Liver (tissue), 3 donors: ENCODE measurements at regions not wholly inside any gene's neighbourhood (a gene's known extent, or its start where the extent isn't known, plus 50 kb on each side); places are given as distances from the start of the nearest gene placed in this dataset.

Experiments
- EGR1 ChIP-seq, 2 donors: IDR thresholded peaks; 2 replicates each; pipeline ENCODE4 v1.6.1; 2016 to 2018; ENCODE audit warnings: antibody characterized with exemption in 2 of 2, low read depth in 2 of 2
- HNF4A ChIP-seq, 2 donors: conservative IDR thresholded peaks; 2 replicates each; pipeline ENCODE4 v1.6.1; 2016; ENCODE audit warnings: antibody characterized with exemption in 2 of 2, mild to moderate bottlenecking in 2 of 2
- JUND ChIP-seq, 2 donors: IDR thresholded peaks; 2 replicates each; pipeline ENCODE4 v1.6.1; 2016; ENCODE audit warnings: antibody characterized with exemption in 2 of 2
- MAX ChIP-seq: IDR thresholded peaks from 2 replicates; pipeline ENCODE4 v1.6.1; 2016; ENCODE audit warnings: antibody characterized with exemption
- NR2F2 ChIP-seq: IDR thresholded peaks from 2 replicates; pipeline ENCODE4 v1.6.1; 2016; ENCODE audit warnings: antibody characterized with exemption
- RAD21 ChIP-seq, 2 donors: IDR thresholded peaks; 2 replicates each; pipeline ENCODE4 v1.6.1; 2016; ENCODE audit warnings: antibody characterized with exemption in 2 of 2, mild to moderate bottlenecking in 2 of 2
- REST ChIP-seq: IDR thresholded peaks from 2 replicates; pipeline ENCODE4 v1.6.1; 2016; ENCODE audit warnings: antibody characterized with exemption, mild to moderate bottlenecking
- RXRA ChIP-seq, 2 donors: IDR thresholded peaks; 2 replicates each; pipeline ENCODE4 v1.6.1; 2017 to 2018; ENCODE audit warnings: antibody characterized with exemption in 2 of 2, mild to moderate bottlenecking in 1 of 2
- TAF1 ChIP-seq: conservative IDR thresholded peaks from 2 replicates; pipeline ENCODE4 v1.6.1; 2016; ENCODE audit warnings: antibody characterized with exemption, mild to moderate bottlenecking
- YY1 ChIP-seq: IDR thresholded peaks from 2 replicates; pipeline ENCODE4 v1.6.1; 2016; ENCODE audit warnings: antibody characterized with exemption, mild to moderate bottlenecking
- ZBTB33 ChIP-seq: IDR thresholded peaks from 2 replicates; pipeline ENCODE4 v1.6.1; 2016; ENCODE audit warnings: antibody characterized with exemption
- TF ChIP-seq, protein P1 (sequence below): fragments of 150-350 bp; IDR thresholded peaks from 2 replicates; pipeline ENCODE4 v1.5.1; 2017; ENCODE audit warnings: improper control_type of control experiment, low read depth, low read length; ENCODE audit not compliant: missing input control
- TF ChIP-seq, protein P2 (sequence below): IDR thresholded peaks from 2 replicates; pipeline ENCODE4 v1.6.1; 2016; ENCODE audit warnings: antibody characterized with exemption
- donor health status: healthy.
- donor health status: healthy.

DNA sequence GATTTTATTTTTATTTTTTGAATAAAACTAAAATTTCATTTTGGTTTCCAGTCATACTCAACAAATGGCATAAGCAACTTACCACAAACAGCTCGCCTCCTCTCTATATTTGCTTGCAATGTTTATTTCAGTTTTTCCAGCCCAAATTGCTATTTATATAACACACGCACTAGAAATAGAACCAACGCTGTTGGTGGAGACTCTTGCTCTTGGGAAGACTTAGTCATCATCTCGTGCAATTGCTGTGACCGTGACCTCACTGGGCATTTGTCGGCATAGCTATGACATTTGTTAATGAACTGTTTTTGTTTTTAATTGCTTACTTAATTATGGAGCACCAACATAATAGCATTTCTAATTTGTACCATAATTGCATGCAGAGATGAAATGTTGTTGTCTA lies 153.1 kb upstream of the OTX2 start:
- TF ChIP-seq, protein P1, sequence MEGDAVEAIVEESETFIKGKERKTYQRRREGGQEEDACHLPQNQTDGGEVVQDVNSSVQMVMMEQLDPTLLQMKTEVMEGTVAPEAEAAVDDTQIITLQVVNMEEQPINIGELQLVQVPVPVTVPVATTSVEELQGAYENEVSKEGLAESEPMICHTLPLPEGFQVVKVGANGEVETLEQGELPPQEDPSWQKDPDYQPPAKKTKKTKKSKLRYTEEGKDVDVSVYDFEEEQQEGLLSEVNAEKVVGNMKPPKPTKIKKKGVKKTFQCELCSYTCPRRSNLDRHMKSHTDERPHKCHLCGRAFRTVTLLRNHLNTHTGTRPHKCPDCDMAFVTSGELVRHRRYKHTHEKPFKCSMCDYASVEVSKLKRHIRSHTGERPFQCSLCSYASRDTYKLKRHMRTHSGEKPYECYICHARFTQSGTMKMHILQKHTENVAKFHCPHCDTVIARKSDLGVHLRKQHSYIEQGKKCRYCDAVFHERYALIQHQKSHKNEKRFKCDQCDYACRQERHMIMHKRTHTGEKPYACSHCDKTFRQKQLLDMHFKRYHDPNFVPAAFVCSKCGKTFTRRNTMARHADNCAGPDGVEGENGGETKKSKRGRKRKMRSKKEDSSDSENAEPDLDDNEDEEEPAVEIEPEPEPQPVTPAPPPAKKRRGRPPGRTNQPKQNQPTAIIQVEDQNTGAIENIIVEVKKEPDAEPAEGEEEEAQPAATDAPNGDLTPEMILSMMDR = no peak
- no peak for TF ChIP-seq EGR1 (IDR thresholded peaks at IDR 0.05; ENCODE audit: low read depth in 2 of 2)
- no peak for TF ChIP-seq RAD21 (IDR thresholded peaks at IDR 0.05)
- TF ChIP-seq HNF4A (conservative IDR thresholded peaks at IDR 0.05) = no peak
- TF ChIP-seq, protein P2, sequence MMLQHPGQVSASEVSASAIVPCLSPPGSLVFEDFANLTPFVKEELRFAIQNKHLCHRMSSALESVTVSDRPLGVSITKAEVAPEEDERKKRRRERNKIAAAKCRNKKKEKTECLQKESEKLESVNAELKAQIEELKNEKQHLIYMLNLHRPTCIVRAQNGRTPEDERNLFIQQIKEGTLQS = no peak
- no peak for TF ChIP-seq ZBTB33
- TF ChIP-seq REST = no peak
- no peak for TF ChIP-seq RXRA (IDR thresholded peaks at IDR 0.05)
- TF ChIP-seq NR2F2 = no peak
- TF ChIP-seq JUND (IDR thresholded peaks at IDR 0.05) = no peak
- no peak for TF ChIP-seq YY1
- no peak for TF ChIP-seq TAF1
- no peak for TF ChIP-seq MAX
